T-helper 9 cell (primary cell): ENCODE measurements at regions not wholly inside any gene's neighbourhood (a gene's known extent, or its start where the extent isn't known, plus 50 kb on each side); places are given as distances from the start of the nearest gene placed in this dataset.

Source experiments
- DNase-seq: peaks from one replicate; pipeline ENCODE4 v3.0.0-alpha.2; 2020

DNA sequence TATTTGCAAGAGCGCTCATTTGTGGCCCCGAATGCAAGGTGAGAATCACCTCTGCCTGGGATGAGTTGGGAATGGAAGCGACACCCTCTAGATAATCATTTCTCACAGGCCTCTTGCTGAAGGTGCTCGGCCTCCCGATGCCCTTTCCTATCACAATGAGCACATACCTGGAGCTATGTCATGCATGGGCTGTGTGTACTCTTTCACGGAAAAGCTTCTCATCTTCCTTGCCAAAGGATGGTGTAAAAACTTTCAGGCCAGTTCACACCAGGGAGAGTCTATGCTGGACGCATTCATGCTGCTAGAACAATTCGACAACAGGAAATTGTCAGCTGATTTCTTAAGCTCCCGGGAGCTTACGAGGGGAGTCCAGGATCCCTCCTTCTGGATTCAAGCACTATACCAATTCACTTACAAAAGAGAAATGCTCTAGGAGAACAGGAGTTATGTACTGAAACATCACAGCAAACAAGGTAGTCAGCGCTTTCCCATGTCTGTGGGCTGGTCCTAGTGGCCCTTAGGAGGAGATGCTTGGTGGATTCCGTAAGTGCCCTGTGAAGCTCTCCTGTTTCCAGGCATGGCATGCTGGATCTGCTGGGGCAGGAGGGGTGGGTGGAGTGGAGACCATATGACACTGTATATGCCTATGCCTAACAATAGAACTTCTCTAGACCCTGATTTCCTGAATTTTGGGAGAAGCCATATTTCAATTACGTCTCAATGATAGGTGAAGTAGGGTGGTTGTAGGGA, 53.1 kb upstream of the B3GAT1 start:
- DNase-seq = no peak

GRCh38 chr11:134464196-134464595, 52.2 kb upstream of the B3GAT1 start:
- DNase-seq = no peak

DNA sequence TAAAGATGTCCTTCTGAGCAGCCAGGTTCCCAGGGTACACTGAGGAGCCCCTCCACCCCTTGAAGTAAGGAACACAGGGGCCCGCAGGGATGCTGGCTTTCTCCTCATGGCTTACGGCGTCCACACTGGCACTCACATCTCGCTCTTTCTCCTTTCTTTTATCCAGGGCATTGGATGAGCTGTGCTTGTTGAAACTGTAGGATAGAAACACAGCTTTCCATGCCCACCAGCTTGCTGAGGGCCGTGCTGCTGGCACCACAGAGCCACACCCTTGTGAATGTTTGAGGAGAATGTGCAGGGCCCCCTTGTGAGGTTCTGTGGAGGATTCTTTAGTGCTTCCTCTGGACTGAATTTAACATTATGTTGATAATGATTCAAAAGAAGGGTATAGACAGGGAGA, 51.7 kb upstream of the B3GAT1 start:
- DNase-seq = no peak
